ENCODE measurements at regions not wholly inside any gene's neighbourhood (a gene's known extent, or its start where the extent isn't known, plus 50 kb on each side); places are given as distances from the start of the nearest gene placed in this dataset.
A peak's percentile ranks its signal among the peaks of the same experiment; 100 is the strongest.

DNA sequence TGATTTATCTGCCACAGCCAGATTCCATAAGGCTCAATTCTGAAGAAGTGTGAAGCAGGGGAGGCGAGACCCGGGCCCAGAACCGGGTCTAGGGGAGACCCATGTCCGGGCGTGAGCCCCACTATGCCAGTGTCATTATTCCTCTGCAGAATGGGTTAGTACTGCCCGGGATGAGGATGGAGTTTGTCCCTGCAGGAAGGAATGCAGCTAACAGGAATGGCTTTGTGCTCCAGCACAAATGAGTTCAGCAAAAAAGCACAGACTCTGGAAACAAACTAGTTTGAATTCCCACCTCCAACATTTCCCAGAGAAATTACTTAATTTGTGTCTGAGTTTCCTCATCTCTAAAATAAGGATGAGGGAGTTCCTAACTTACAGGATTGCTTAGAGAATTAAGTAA, 202.9 kb downstream of the SYK start:
- Histone ChIP-seq H3K36me3 (ENCODE audit: control insufficient read depth in 2 of 4, insufficient read depth in 4 of 4, low read length in 3 of 4) (0 out of 8 replicates have a peak, but pooled peaks cover 0 to 2% (median 0%) of the 10 kb centered on the region in 4 experiments), H3K18ac (ENCODE audit: extremely low read depth, low read length) (no peak overlapping the region), H3K4me2 (ENCODE audit: insufficient read depth in 1 of 2, low read depth in 2 of 2, low read length in 2 of 2) (no peak overlapping the region), H3K4ac (replicated peaks; ENCODE audit: insufficient read length, low read depth, low read length) (no peak overlapping the region), H3K9me3 (ENCODE audit: insufficient read depth in 2 of 2, low read depth in 1 of 2, low read length in 1 of 2) (peaks cover 2 to 6% of the 10 kb centered on the region in 2 experiments; a peak in 1 of 4 replicates), H3K79me2 (ENCODE audit: control insufficient read depth in 1 of 2, insufficient read depth in 2 of 2, low read length in 2 of 2) (no peaks in the 10 kb centered on the region), H4K5ac (ENCODE audit: insufficient read length, low read depth, low read length) (no peak overlapping the region), H4K20me1 (replicated peaks in 1 of 2; ENCODE audit: control insufficient read depth in 1 of 2, insufficient read depth in 2 of 2, low read length in 2 of 2) (no peaks in the 10 kb centered on the region), H2BK15ac (ENCODE audit: low read length) (no peak overlapping the region), H2BK120ac (replicated peaks; ENCODE audit: low read depth, low read length) (no peak overlapping the region), H2AFZ (ENCODE audit: low read length) (no peak overlapping the region), H3K79me1 (ENCODE audit: low read depth, low read length) (no peaks in the 10 kb centered on the region), H2BK12ac (ENCODE audit: low read depth, low read length) (no peak overlapping the region), H2BK5ac (ENCODE audit: low read depth, low read length) (no peak overlapping the region), H4K91ac (replicated peaks; ENCODE audit: insufficient read length, low read length) (no peak overlapping the region), H3K14ac (ENCODE audit: insufficient read length) (no peak overlapping the region), H3K4me1 (replicated peaks in 1 of 4; ENCODE audit: control insufficient read depth in 3 of 4, insufficient read depth in 4 of 4, low read length in 3 of 4) (no peaks in the 10 kb centered on the region), H3K23me2 (ENCODE audit: low read depth, low read length) (no peaks in the 10 kb centered on the region), H2AK5ac (ENCODE audit: low read depth, low read length) (no peak overlapping the region), H3K56ac (replicated peaks; ENCODE audit: insufficient read length, low read depth, low read length) (no peak overlapping the region), H3K27me3 (replicated peaks in 1 of 4; ENCODE audit: control insufficient read depth in 3 of 4, extremely low read depth in 1 of 4, insufficient read depth in 3 of 4, low read length in 3 of 4) (no peaks in the 10 kb centered on the region), H3K9ac (replicated peaks in 1 of 4; ENCODE audit: extremely low read depth in 1 of 4, low read depth in 3 of 4, low read length in 3 of 4) (no peak overlapping the region), H2BK20ac (ENCODE audit: low read length) (no peak overlapping the region), H4K8ac (ENCODE audit: extremely low read depth, insufficient read depth, low read length) (no peak overlapping the region), H3K4me3 (ENCODE audit: extremely low read depth in 1 of 4, insufficient read depth in 2 of 4, low read depth in 3 of 4, low read length in 4 of 4) (no peak overlapping the region), H3K23ac (ENCODE audit: insufficient read length) (no peak overlapping the region), H3K27ac (ENCODE audit: low read depth, low read length) (no peak overlapping the region)
- ChIA-PET POLR2A (ENCODE audit: partially characterized antibody) (no interaction called here), CTCF (ENCODE audit: partially characterized antibody) (interaction anchor here (0.6 to 2.1 kb wide), 12 partner anchors 11 to 479 kb away, joined by 3 to 9 read pairs (median 4); no protein-coding TSS in a partner anchor)
- 97% methylated on average over 6 of the region's 6 CpGs; no CpG with 5 or more reads in 1 of the 2 experiments for WGBS, 2 experiments (ENCODE audit: extremely low coverage in 1 of 2, insufficient coverage in 1 of 2, insufficient read length in 1 of 2, insufficient replicate concordance in 2 of 2, low coverage in 1 of 2, low lambda C conversion rate in 2 of 2, missing lambda C conversion rate in 1 of 2)
- TF ChIP-seq TEAD4 (IDR thresholded peaks at IDR 0.05; ENCODE audit: low read depth, low read length) (peak; percentile 70; the same call in 1 of the 2 replicates), ASH2L (IDR thresholded peaks at IDR 0.05; ENCODE audit: low read length) (no peak), CTCF (IDR thresholded peaks at IDR 0.05; ENCODE audit: control extremely low read depth in 1 of 3, insufficient read depth in 1 of 3, low read depth in 1 of 3, low read length in 3 of 3) (peak in 1 of 3 experiments; percentile 8; a peak in 1 of 4 replicates)
- DNase-seq (ENCODE audit: low read depth in 1 of 2, low spot score in 2 of 2) = no peak
- FAIRE-seq = no peak
